Muscle layer of colon (tissue), 2 donors: ENCODE measurements at regions not wholly inside any gene's neighbourhood (a gene's known extent, or its start where the extent isn't known, plus 50 kb on each side); places are given as distances from the start of the nearest gene placed in this dataset.
"Not testable (repeated sequence)": the region's sequence is repeated elsewhere in the genome, so short reads cannot be mapped to it uniquely, and the experiment has no call there.

Experiments used
- H3K27ac ChIP-seq: one replicate; pipeline ENCODE4 v1.7.0; 2013; ENCODE audit warnings: low read depth, mild to moderate bottlenecking, low read length, moderate library complexity
- H3K27me3 ChIP-seq, 2 donors: one replicate each; pipeline ENCODE4 v1.7.0; 2013; ENCODE audit warnings: low read length in 2 of 2, mild to moderate bottlenecking in 2 of 2; ENCODE audit not compliant: insufficient read depth in 2 of 2, control insufficient read depth in 1 of 2
- H3K36me3 ChIP-seq: one replicate; pipeline ENCODE4 v1.7.0; 2013; ENCODE audit warnings: mild to moderate bottlenecking, low read length; ENCODE audit not compliant: insufficient read depth
- H3K4me1 ChIP-seq: one replicate; pipeline ENCODE4 v1.7.0; 2013; ENCODE audit warnings: mild to moderate bottlenecking, low read length; ENCODE audit not compliant: insufficient read depth
- H3K4me3 ChIP-seq, 2 donors: one replicate each; pipeline ENCODE4 v1.7.0; 2013; ENCODE audit warnings: low read length in 2 of 2, low read depth in 1 of 2, mild to moderate bottlenecking in 1 of 2, moderate library complexity in 1 of 2
- H3K9ac ChIP-seq: one replicate; pipeline ENCODE4 v1.7.0; 2013; ENCODE audit warnings: low read length
- H3K9me3 ChIP-seq: one replicate; pipeline ENCODE4 v1.7.0; 2013; ENCODE audit warnings: mild to moderate bottlenecking, low read length
- donor health status: abdominal sarcoma.
- donor health status: Adenocarcinoma of cecum.

- Histone ChIP-seq H3K4me3 (no peak overlapping the region), H3K9me3 (no peaks in the 10 kb centered on the region), H3K27ac (no peak overlapping the region), H3K27me3 (no peaks in the 10 kb centered on the region), H3K9ac (no peak overlapping the region), H3K4me1 (no peaks in the 10 kb centered on the region), H3K36me3 (no peaks in the 10 kb centered on the region)
These were observed 159.1 kb upstream of the TTC29 start for GRCh38 chr4:147104768-147105167.

- Histone ChIP-seq H3K4me1 (no peaks in the 10 kb centered on the region), H3K9me3 (no peaks in the 10 kb centered on the region), H3K9ac (no peak overlapping the region), H3K27ac (no peak overlapping the region), H3K4me3 (no peak overlapping the region), H3K36me3 (no peaks in the 10 kb centered on the region), H3K27me3 (no peaks in the 10 kb centered on the region)
These were observed 162.7 kb upstream of the TTC29 start for GRCh38 chr4:147108409-147108808.

- Histone ChIP-seq H3K36me3 (no peaks in the 10 kb centered on the region), H3K4me3 (no peak overlapping the region), H3K9me3 (no peaks in the 10 kb centered on the region), H3K27me3 (no peaks in the 10 kb centered on the region), H3K4me1 (no peaks in the 10 kb centered on the region), H3K27ac (no peak overlapping the region), H3K9ac (no peak overlapping the region)
These were observed 164.1 kb upstream of the TTC29 start for GRCh38 chr4:147109800-147110199.

- Histone ChIP-seq H3K27me3 (no peaks in the 10 kb centered on the region), H3K4me1 (no peaks in the 10 kb centered on the region), H3K9ac (no peak overlapping the region), H3K27ac (no peak overlapping the region), H3K4me3 (no peak overlapping the region), H3K36me3 (no peaks in the 10 kb centered on the region), H3K9me3 (no peaks in the 10 kb centered on the region)
These were observed 165.1 kb upstream of the TTC29 start for GRCh38 chr4:147110473-147111367.

GRCh38 chr4:147112196-147112595, 166.5 kb upstream of the TTC29 start:
- not testable (repeated sequence) for H3K27ac ChIP-seq, H3K36me3 ChIP-seq, H3K27me3 ChIP-seq, H3K9ac ChIP-seq, H3K4me1 ChIP-seq, H3K9me3 ChIP-seq, H3K4me3 ChIP-seq

- Histone ChIP-seq H3K4me1 (peaks cover 18% of the 10 kb centered on the region), H3K27me3 (no peaks in the 10 kb centered on the region), H3K36me3 (no peaks in the 10 kb centered on the region), H3K27ac (no peak overlapping the region), H3K4me3 (no peak overlapping the region), H3K9me3 (no peaks in the 10 kb centered on the region), H3K9ac (no peak overlapping the region)
These were observed 171.8 kb upstream of the TTC29 start for GRCh38 chr4:147117431-147117830.

- Histone ChIP-seq H3K4me3 (peak overlapping the region in 1 of 2 donors; percentile 32), H3K9me3 (no peaks in the 10 kb centered on the region), H3K9ac (peak overlapping the region; percentile 27), H3K36me3 (no peaks in the 10 kb centered on the region), H3K27ac (no peak overlapping the region), H3K27me3 (no peaks in the 10 kb centered on the region), H3K4me1 (peaks cover 18% of the 10 kb centered on the region)
These were observed 172.9 kb upstream of the TTC29 start for GRCh38 chr4:147118528-147118927.

GRCh38 chr4:147122685-147123084, 177.0 kb upstream of the TTC29 start:
- Histone ChIP-seq H3K9ac (no peak overlapping the region), H3K36me3 (no peaks in the 10 kb centered on the region), H3K27ac (no peak overlapping the region), H3K27me3 (no peaks in the 10 kb centered on the region), H3K4me3 (no peak overlapping the region), H3K4me1 (peaks cover 12% of the 10 kb centered on the region), H3K9me3 (no peaks in the 10 kb centered on the region)

GRCh38 chr4:147123146-147123545, 177.5 kb upstream of the TTC29 start:
- no peaks in the 10 kb centered on the region for H3K27me3 ChIP-seq
- peaks cover 11% of the 10 kb centered on the region for H3K4me1 ChIP-seq
- H3K9me3 ChIP-seq, result no peaks in the 10 kb centered on the region
- H3K4me3 ChIP-seq, result no peak overlapping the region
- no peak overlapping the region for H3K9ac ChIP-seq
- no peaks in the 10 kb centered on the region for H3K36me3 ChIP-seq
- no peak overlapping the region for H3K27ac ChIP-seq

GRCh38 chr4:147128787-147129186, 183.1 kb upstream of the TTC29 start:
- Histone ChIP-seq H3K27me3 (no peaks in the 10 kb centered on the region), H3K4me3 (no peak overlapping the region), H3K4me1 (no peaks in the 10 kb centered on the region), H3K36me3 (no peaks in the 10 kb centered on the region), H3K9me3 (no peaks in the 10 kb centered on the region), H3K27ac (no peak overlapping the region), H3K9ac (no peak overlapping the region)

- Histone ChIP-seq H3K9me3 (no peaks in the 10 kb centered on the region), H3K27ac (no peak overlapping the region), H3K4me1 (no peaks in the 10 kb centered on the region), H3K9ac (no peak overlapping the region), H3K36me3 (no peaks in the 10 kb centered on the region), H3K4me3 (no peak overlapping the region), H3K27me3 (no peaks in the 10 kb centered on the region)
These were observed 184.0 kb upstream of the TTC29 start for GRCh38 chr4:147129687-147130086.
